ENCODE measurements at regions not wholly inside any gene's neighbourhood (a gene's known extent, or its start where the extent isn't known, plus 50 kb on each side); places are given as distances from the start of the nearest gene placed in this dataset.

DNA sequence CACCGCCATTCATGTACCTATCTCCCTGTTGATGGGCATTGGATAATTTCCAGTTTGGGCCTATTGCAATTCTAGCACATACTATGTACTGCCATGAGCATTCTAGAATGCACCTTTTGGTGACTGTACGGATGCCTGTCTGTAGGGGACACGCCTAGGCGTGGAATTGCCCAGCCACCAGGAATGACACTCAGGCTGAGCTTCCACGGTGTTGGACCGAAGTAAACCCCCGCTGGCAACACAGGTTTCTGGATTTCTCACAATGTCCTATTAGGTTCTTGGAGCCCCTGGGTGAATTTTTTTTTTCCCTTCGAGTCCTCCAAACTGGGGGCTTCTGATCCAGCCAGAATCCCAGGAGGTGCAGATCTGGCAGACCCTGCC is 146.6 kb downstream of the IRF8 start:
- Histone ChIP-seq H3K27me3 (ENCODE audit: control insufficient read depth, insufficient read depth, low read length) (no peaks in the 10 kb centered on the region), H3K4me1 (ENCODE audit: control insufficient read depth, insufficient read depth, low read length) (no peaks in the 10 kb centered on the region), H3K9me3 (ENCODE audit: control insufficient read depth, insufficient read depth, low read length) (no peaks in the 10 kb centered on the region), H3K4me3 (ENCODE audit: low read depth, low read length) (no peak overlapping the region), H3K9ac (ENCODE audit: low read depth, low read length) (no peak overlapping the region), H3K36me3 (ENCODE audit: control insufficient read depth, insufficient read depth, low read length) (no peaks in the 10 kb centered on the region)

DNA sequence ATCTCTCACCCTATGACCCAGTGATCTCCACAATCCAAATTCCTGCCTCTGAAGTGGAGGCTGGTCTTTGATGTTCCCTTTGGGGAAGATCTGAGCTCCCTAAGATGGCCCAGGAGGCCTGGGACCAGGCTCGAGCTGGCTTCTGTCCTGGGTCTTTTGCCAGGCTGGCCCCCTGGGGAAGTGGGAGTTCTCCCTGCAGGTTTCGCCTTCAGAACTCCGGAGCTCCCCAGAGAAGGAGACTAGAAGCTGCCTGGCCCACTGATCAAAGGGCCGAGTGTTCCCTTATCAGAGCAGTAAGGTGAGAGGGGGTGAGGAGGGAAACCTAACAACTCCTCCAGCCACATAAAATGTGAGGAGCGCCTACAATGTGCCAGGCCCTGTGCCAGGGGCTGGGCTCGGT is 147.1 kb downstream of the IRF8 start:
- no peaks in the 10 kb centered on the region for H3K27me3 ChIP-seq (ENCODE audit: control insufficient read depth, insufficient read depth, low read length)
- H3K9me3 ChIP-seq (ENCODE audit: control insufficient read depth, insufficient read depth, low read length): no peaks in the 10 kb centered on the region
- no peaks in the 10 kb centered on the region for H3K36me3 ChIP-seq (ENCODE audit: control insufficient read depth, insufficient read depth, low read length)
- H3K4me3 ChIP-seq (ENCODE audit: low read depth, low read length): no peak overlapping the region
- no peak overlapping the region for H3K9ac ChIP-seq (ENCODE audit: low read depth, low read length)
- no peaks in the 10 kb centered on the region for H3K4me1 ChIP-seq (ENCODE audit: control insufficient read depth, insufficient read depth, low read length)

DNA sequence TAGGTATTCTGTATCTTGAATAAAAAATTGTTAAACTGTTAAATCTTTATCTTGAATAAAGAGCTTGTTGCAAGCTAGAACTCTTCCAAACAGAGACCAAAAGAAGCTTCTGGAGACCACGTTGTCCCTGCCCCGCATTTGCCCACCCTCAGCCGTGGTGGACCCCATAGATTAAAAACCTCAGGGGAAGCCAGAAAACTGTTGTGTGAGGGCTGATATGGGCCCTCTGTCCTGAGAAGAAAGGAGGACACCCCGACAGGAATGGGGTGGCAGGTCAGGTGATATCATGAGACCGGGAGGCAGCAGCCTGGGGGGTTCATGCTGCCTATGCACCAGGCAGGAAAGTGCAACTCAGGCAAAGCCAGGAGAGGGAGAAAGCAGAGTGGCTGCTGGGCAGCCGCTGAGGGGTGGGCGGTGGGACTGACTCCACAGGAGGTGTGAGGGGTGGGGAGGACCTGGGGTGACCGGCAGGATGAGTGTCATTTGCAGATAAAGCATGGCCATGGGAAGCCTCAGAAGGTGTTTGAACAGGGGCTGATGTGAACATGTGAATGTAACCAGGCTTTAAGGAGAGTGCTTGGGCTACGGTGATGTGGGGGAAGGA is 147.8 kb downstream of the IRF8 start:
- Histone ChIP-seq H3K27me3 (ENCODE audit: control insufficient read depth, insufficient read depth, low read length) (no peaks in the 10 kb centered on the region), H3K9me3 (ENCODE audit: control insufficient read depth, insufficient read depth, low read length) (no peaks in the 10 kb centered on the region), H3K9ac (ENCODE audit: low read depth, low read length) (no peak overlapping the region), H3K4me3 (ENCODE audit: low read depth, low read length) (no peak overlapping the region), H3K36me3 (ENCODE audit: control insufficient read depth, insufficient read depth, low read length) (no peaks in the 10 kb centered on the region), H3K4me1 (ENCODE audit: control insufficient read depth, insufficient read depth, low read length) (no peaks in the 10 kb centered on the region)

- Histone ChIP-seq H3K27me3 (ENCODE audit: control insufficient read depth, insufficient read depth, low read length) (no peaks in the 10 kb centered on the region), H3K9ac (ENCODE audit: low read depth, low read length) (no peak overlapping the region), H3K9me3 (ENCODE audit: control insufficient read depth, insufficient read depth, low read length) (no peaks in the 10 kb centered on the region), H3K4me3 (ENCODE audit: low read depth, low read length) (no peak overlapping the region), H3K36me3 (ENCODE audit: control insufficient read depth, insufficient read depth, low read length) (no peaks in the 10 kb centered on the region), H3K4me1 (ENCODE audit: control insufficient read depth, insufficient read depth, low read length) (no peaks in the 10 kb centered on the region)
These were observed 149.3 kb downstream of the IRF8 start for GRCh38 chr16:86048221-86048620.

DNA sequence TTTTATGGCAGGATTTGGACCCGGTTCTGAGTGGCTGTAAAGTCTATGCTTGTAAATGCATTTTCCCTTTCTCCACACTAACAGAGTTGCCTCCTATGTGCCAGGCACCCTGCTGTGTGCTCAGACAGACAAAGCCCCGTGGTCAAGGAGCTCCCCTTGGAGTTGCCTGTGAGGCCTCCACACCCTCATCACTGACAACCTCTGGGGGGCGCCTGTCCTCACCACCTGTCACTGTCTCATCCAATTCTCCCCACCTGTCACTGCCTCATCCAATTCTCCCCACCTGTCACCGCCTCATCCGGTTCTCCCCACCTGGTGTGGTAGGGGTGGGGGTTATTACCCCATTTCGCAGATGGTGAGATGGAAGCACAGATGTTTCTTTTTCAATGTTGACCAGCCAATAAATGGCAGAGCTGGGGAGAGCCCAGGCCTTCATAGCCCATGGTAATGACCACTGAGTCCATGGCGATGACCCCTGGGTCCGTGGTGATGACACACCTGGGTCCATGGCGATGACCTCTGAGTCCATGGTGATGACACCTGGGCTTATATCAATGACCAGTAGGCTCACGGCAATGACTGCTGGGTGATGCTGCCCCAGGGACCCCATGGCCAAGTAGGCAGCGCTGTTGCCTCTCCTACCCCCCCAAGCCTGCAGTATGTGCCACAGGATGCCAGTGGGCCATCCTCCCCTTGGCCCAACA is 150.1 kb downstream of the IRF8 start:
- H3K9ac ChIP-seq (ENCODE audit: low read depth, low read length): no peak overlapping the region
- no peaks in the 10 kb centered on the region for H3K27me3 ChIP-seq (ENCODE audit: control insufficient read depth, insufficient read depth, low read length)
- no peaks in the 10 kb centered on the region for H3K4me1 ChIP-seq (ENCODE audit: control insufficient read depth, insufficient read depth, low read length)
- H3K9me3 ChIP-seq (ENCODE audit: control insufficient read depth, insufficient read depth, low read length): no peaks in the 10 kb centered on the region
- no peaks in the 10 kb centered on the region for H3K36me3 ChIP-seq (ENCODE audit: control insufficient read depth, insufficient read depth, low read length)
- H3K4me3 ChIP-seq (ENCODE audit: low read depth, low read length): no peak overlapping the region

DNA sequence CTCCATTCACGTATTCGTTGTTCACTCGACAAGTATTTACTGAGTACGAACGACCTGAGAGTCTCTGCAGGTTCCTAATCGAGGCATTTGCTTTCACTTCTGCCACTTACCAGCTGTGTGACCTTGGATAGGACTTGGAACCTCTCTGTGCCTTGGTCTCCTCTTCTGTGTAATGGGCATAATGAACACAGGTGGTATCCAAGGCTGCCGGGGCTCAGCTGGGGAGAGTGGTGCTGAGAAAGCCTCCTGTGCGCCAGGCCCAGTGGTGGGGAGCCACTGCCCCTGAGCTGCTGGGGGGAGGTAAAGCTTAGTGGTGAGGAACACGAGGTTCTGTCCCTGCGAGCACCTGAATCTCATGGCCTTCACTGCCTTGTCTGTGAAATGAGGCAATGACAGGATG is 150.7 kb downstream of the IRF8 start:
- no peaks in the 10 kb centered on the region for H3K36me3 ChIP-seq (ENCODE audit: control insufficient read depth, insufficient read depth, low read length)
- H3K27me3 ChIP-seq (ENCODE audit: control insufficient read depth, insufficient read depth, low read length): no peaks in the 10 kb centered on the region
- H3K4me3 ChIP-seq (ENCODE audit: low read depth, low read length): no peak overlapping the region
- H3K9me3 ChIP-seq (ENCODE audit: control insufficient read depth, insufficient read depth, low read length): no peaks in the 10 kb centered on the region
- H3K9ac ChIP-seq (ENCODE audit: low read depth, low read length): no peak overlapping the region
- H3K4me1 ChIP-seq (ENCODE audit: control insufficient read depth, insufficient read depth, low read length): no peaks in the 10 kb centered on the region

DNA sequence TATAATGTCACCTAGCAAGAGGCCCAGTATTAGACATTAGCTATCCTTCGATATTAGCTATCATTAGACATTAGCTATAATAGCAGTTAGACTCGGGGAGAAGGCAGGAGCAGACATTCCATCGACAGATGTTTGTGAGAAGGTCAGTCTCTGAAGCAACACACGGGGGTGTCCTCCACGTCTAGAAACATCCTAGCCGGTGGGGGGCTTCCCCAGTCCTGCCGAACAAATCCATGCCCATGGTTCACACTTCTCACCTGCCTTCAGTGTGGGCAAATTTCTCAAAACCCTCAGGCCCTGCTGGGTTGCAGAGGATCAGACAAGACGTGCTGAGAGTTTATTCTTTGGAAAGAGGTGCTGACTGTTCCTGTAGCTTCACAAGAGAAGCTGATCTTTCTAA is 151.1 kb downstream of the IRF8 start:
- no peaks in the 10 kb centered on the region for H3K27me3 ChIP-seq (ENCODE audit: control insufficient read depth, insufficient read depth, low read length)

GRCh38 chr16:86050591-86051367 is 151.8 kb downstream of the IRF8 start:
- no peaks in the 10 kb centered on the region for H3K36me3 ChIP-seq (ENCODE audit: control insufficient read depth, insufficient read depth, low read length)
- no peaks in the 10 kb centered on the region for H3K27me3 ChIP-seq (ENCODE audit: control insufficient read depth, insufficient read depth, low read length)
- H3K9me3 ChIP-seq (ENCODE audit: control insufficient read depth, insufficient read depth, low read length): no peaks in the 10 kb centered on the region
- H3K9ac ChIP-seq (ENCODE audit: low read depth, low read length): no peak overlapping the region
- H3K4me1 ChIP-seq (ENCODE audit: control insufficient read depth, insufficient read depth, low read length): no peaks in the 10 kb centered on the region
- no peak overlapping the region for H3K4me3 ChIP-seq (ENCODE audit: low read depth, low read length)

More for the DNA sequence above, 151.1 kb downstream of the IRF8 start:
- H3K4me1 ChIP-seq (ENCODE audit: control insufficient read depth, insufficient read depth, low read length): no peaks in the 10 kb centered on the region
- H3K9ac ChIP-seq (ENCODE audit: low read depth, low read length): no peak overlapping the region
- no peaks in the 10 kb centered on the region for H3K9me3 ChIP-seq (ENCODE audit: control insufficient read depth, insufficient read depth, low read length)
- H3K4me3 ChIP-seq (ENCODE audit: low read depth, low read length): no peak overlapping the region
- H3K36me3 ChIP-seq (ENCODE audit: control insufficient read depth, insufficient read depth, low read length): no peaks in the 10 kb centered on the region

DNA sequence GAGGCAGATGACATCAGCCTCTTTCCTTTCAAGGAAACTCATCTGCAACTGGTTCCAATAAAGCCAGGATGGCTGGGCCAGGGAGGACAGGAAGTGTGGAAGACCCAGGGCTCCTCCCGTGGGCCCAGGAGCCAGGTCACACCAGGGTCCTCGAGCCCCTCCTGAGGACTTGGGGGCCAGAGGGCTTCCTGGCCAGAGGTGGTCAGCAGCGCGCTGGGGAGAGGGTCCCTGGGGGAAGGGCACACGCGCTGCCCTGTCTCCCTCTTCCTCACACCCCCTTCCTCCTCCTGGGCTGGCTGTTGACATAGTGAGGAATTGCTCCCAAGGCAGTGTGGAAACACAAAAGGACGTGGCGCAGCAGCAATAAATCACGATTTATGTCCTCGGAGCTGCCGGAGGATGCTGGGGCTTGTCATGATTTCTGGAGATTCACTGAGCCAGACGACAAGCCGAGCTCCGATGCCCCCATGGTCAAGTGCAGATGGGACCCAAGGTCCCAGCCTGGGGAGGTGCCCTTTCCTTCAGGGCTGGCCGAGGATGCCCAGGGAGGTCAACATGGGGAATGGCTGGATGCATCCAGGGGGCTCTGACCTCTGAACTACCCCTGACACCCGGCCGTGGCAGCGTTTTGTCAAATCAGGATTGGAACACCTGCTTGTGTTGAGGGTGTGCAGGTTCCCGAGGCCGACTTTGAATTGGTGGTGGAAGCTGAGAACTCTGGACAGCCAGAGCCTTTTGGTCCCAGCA is 152.6 kb downstream of the IRF8 start:
- Histone ChIP-seq H3K4me1 (ENCODE audit: control insufficient read depth, insufficient read depth, low read length) (no peaks in the 10 kb centered on the region), H3K9ac (ENCODE audit: low read depth, low read length) (no peak overlapping the region), H3K27me3 (ENCODE audit: control insufficient read depth, insufficient read depth, low read length) (no peaks in the 10 kb centered on the region), H3K9me3 (ENCODE audit: control insufficient read depth, insufficient read depth, low read length) (no peaks in the 10 kb centered on the region), H3K4me3 (ENCODE audit: low read depth, low read length) (no peak overlapping the region), H3K36me3 (ENCODE audit: control insufficient read depth, insufficient read depth, low read length) (no peaks in the 10 kb centered on the region)

DNA sequence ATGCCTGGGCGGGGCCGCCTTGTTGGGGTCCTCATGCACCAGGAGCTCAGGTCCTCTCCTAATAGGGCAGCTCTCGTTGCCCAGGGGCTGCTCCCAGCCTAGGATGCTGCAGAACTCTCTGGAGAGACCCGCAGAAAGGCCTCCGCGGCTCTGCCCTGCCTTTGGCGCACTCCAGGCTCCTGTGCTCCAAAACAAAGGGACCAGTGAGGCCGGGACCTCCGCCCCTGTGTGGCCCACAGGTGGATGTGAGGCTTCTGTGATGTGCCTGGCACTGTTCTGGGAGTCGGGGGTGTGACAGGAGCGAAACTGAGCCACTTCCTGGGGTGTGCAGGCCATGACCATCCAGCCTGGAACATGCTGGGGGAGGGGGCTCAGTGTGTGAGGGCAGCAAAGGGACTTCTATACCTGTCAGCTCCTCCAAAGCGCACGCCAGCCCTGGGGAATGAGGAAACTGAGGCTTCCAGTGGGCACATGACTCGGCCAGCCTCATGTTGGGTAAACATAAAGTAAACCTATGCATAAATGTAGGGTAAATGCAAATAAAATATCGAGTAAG is 153.2 kb downstream of the IRF8 start:
- no peak overlapping the region for H3K9ac ChIP-seq (ENCODE audit: low read depth, low read length)
- no peaks in the 10 kb centered on the region for H3K27me3 ChIP-seq (ENCODE audit: control insufficient read depth, insufficient read depth, low read length)
- H3K4me3 ChIP-seq (ENCODE audit: low read depth, low read length): no peak overlapping the region
- no peaks in the 10 kb centered on the region for H3K4me1 ChIP-seq (ENCODE audit: control insufficient read depth, insufficient read depth, low read length)
- no peaks in the 10 kb centered on the region for H3K9me3 ChIP-seq (ENCODE audit: control insufficient read depth, insufficient read depth, low read length)
- no peaks in the 10 kb centered on the region for H3K36me3 ChIP-seq (ENCODE audit: control insufficient read depth, insufficient read depth, low read length)

GRCh38 chr16:86052926-86053325 is 154.0 kb downstream of the IRF8 start:
- no peaks in the 10 kb centered on the region for H3K9me3 ChIP-seq (ENCODE audit: control insufficient read depth, insufficient read depth, low read length)
- H3K27me3 ChIP-seq (ENCODE audit: control insufficient read depth, insufficient read depth, low read length): no peaks in the 10 kb centered on the region
- no peaks in the 10 kb centered on the region for H3K4me1 ChIP-seq (ENCODE audit: control insufficient read depth, insufficient read depth, low read length)
- no peak overlapping the region for H3K9ac ChIP-seq (ENCODE audit: low read depth, low read length)
- H3K36me3 ChIP-seq (ENCODE audit: control insufficient read depth, insufficient read depth, low read length): no peaks in the 10 kb centered on the region
- H3K4me3 ChIP-seq (ENCODE audit: low read depth, low read length): no peak overlapping the region
